ENCODE measurements at regions not wholly inside any gene's neighbourhood (a gene's known extent, or its start where the extent isn't known, plus 50 kb on each side); places are given as distances from the start of the nearest gene placed in this dataset.

GRCh38 chr18:55696811-55697210 is 108.8 kb upstream of the TCF4 start:
- H3K36me3 Mint-ChIP-seq (ENCODE audit: low read depth), result no peaks in the 10 kb centered on the region
- H3K27me3 Mint-ChIP-seq (ENCODE audit: low read depth), result no peaks in the 10 kb centered on the region
- H3K9me3 Mint-ChIP-seq, result peaks cover 9% of the 10 kb centered on the region
- no peak overlapping the region for H3K4me3 Mint-ChIP-seq
- no peak overlapping the region for H3K27ac Mint-ChIP-seq
- TF ChIP-seq CTCF (IDR thresholded peaks at IDR 0.05; ENCODE audit: unreplicated experiment in 3 of 3), result no peak
- H3K4me1 Mint-ChIP-seq, result peaks cover 7% of the 10 kb centered on the region

- H3K27ac Mint-ChIP-seq, result no peak overlapping the region
- no peak overlapping the region for H3K4me3 Mint-ChIP-seq
- H3K36me3 Mint-ChIP-seq (ENCODE audit: low read depth), result no peaks in the 10 kb centered on the region
- TF ChIP-seq CTCF (IDR thresholded peaks at IDR 0.05; ENCODE audit: unreplicated experiment in 3 of 3), result no peak
- H3K9me3 Mint-ChIP-seq, result peaks cover 3% of the 10 kb centered on the region
- H3K4me1 Mint-ChIP-seq, result peaks cover 7% of the 10 kb centered on the region
- H3K27me3 Mint-ChIP-seq (ENCODE audit: low read depth), result no peaks in the 10 kb centered on the region
Measured at GRCh38 chr18:55695091-55695490, 107.1 kb upstream of the TCF4 start.

GRCh38 chr18:55694291-55694690 is 106.3 kb upstream of the TCF4 start:
- Mint-ChIP-seq H3K4me3 (no peak overlapping the region), H3K36me3 (ENCODE audit: low read depth) (no peaks in the 10 kb centered on the region), H3K9me3 (peaks cover 3% of the 10 kb centered on the region), H3K27me3 (ENCODE audit: low read depth) (no peaks in the 10 kb centered on the region), H3K27ac (no peak overlapping the region), H3K4me1 (peaks cover 3% of the 10 kb centered on the region)
- TF ChIP-seq CTCF (IDR thresholded peaks at IDR 0.05; ENCODE audit: unreplicated experiment in 3 of 3), result no peak

GRCh38 chr18:55688030-55688429 is 100.0 kb upstream of the TCF4 start:
- Mint-ChIP-seq H3K27me3 (ENCODE audit: low read depth) (no peaks in the 10 kb centered on the region), H3K36me3 (ENCODE audit: low read depth) (no peaks in the 10 kb centered on the region), H3K4me3 (no peak overlapping the region), H3K9me3 (no peaks in the 10 kb centered on the region), H3K27ac (no peak overlapping the region), H3K4me1 (no peaks in the 10 kb centered on the region)
- no peak for TF ChIP-seq CTCF (IDR thresholded peaks at IDR 0.05; ENCODE audit: unreplicated experiment in 3 of 3)

- no peaks in the 10 kb centered on the region for H3K27me3 Mint-ChIP-seq (ENCODE audit: low read depth)
- H3K9me3 Mint-ChIP-seq, result no peaks in the 10 kb centered on the region
- TF ChIP-seq CTCF (IDR thresholded peaks at IDR 0.05; ENCODE audit: unreplicated experiment in 3 of 3), result no peak
- H3K27ac Mint-ChIP-seq, result no peak overlapping the region
- no peak overlapping the region for H3K4me3 Mint-ChIP-seq
- H3K36me3 Mint-ChIP-seq (ENCODE audit: low read depth), result no peaks in the 10 kb centered on the region
- H3K4me1 Mint-ChIP-seq, result no peaks in the 10 kb centered on the region
Measured at GRCh38 chr18:55687106-55687505, 99.1 kb upstream of the TCF4 start.

GRCh38 chr18:55685638-55686037 is 97.6 kb upstream of the TCF4 start:
- TF ChIP-seq CTCF (IDR thresholded peaks at IDR 0.05; ENCODE audit: unreplicated experiment in 3 of 3), result no peak
- peaks cover 3% of the 10 kb centered on the region for H3K27me3 Mint-ChIP-seq (ENCODE audit: low read depth)
- H3K4me3 Mint-ChIP-seq, result no peak overlapping the region
- H3K4me1 Mint-ChIP-seq, result no peaks in the 10 kb centered on the region
- no peaks in the 10 kb centered on the region for H3K9me3 Mint-ChIP-seq
- no peak overlapping the region for H3K27ac Mint-ChIP-seq
- no peaks in the 10 kb centered on the region for H3K36me3 Mint-ChIP-seq (ENCODE audit: low read depth)

Data from nephron (organoid).